HEK293T (cell line): ENCODE measurements at regions not wholly inside any gene's neighbourhood (a gene's known extent, or its start where the extent isn't known, plus 50 kb on each side); places are given as distances from the start of the nearest gene placed in this dataset.

ENCODE experiments used
- CTCF ChIA-PET: fragments of 350-600 bp; formaldehyde crosslinking; extraction: SDS; loops from one replicate; lab custom pipeline; 2021; ENCODE audit warnings: antibody characterized with exemption, inconsistent platforms; lab: Yijun Ruan, JAX
- POLR2A ChIA-PET: fragments of 350-600 bp; formaldehyde crosslinking; extraction: SDS; loops from one replicate; lab custom pipeline; 2020; ENCODE audit warnings: antibody characterized with exemption, inconsistent platforms; lab: Yijun Ruan, JAX
- DNase-seq: peaks from one replicate; pipeline ENCODE4 v3.0.0; 2012; ENCODE audit warnings: mixed read lengths; ENCODE audit errors: extremely low spot score
- ARNT ChIP-seq: fragments of 450-650 bp; IDR thresholded peaks from 2 replicates; pipeline ENCODE4 v1.6.1; 2017; ENCODE audit warnings: mild to moderate bottlenecking
- BHLHE40 ChIP-seq: fragments of 450-650 bp; IDR thresholded peaks from 2 replicates; pipeline ENCODE4 v1.6.1; 2016; ENCODE audit warnings: mild to moderate bottlenecking, moderate library complexity, borderline replicate concordance
- CTBP1 ChIP-seq: fragments of 450-650 bp; IDR thresholded peaks from 2 replicates; pipeline ENCODE4 v1.6.1; 2016; ENCODE audit warnings: borderline replicate concordance
- ELF4 ChIP-seq: fragments of 450-650 bp; IDR thresholded peaks from 2 replicates; pipeline ENCODE4 v1.6.1; 2017; ENCODE audit warnings: antibody characterized with exemption
- FOXA1 ChIP-seq: fragments of 450-650 bp; IDR thresholded peaks from 2 replicates; pipeline ENCODE4 v1.6.1; 2016; ENCODE audit warnings: mild to moderate bottlenecking
- FOXK2 ChIP-seq: fragments of 450-650 bp; IDR thresholded peaks from 2 replicates; pipeline ENCODE4 v1.6.1; 2016; ENCODE audit warnings: mild to moderate bottlenecking
- FOXM1 ChIP-seq: fragments of 450-650 bp; IDR thresholded peaks from 2 replicates; pipeline ENCODE4 v1.6.1; 2017; ENCODE audit warnings: mild to moderate bottlenecking, borderline replicate concordance
- HDGF ChIP-seq: fragments of 450-650 bp; IDR thresholded peaks from 2 replicates; pipeline ENCODE4 v1.6.1; 2017; ENCODE audit warnings: antibody characterized with exemption, borderline replicate concordance
- L3MBTL2 ChIP-seq: fragments of 450-650 bp; conservative IDR thresholded peaks from 2 replicates; pipeline ENCODE4 v1.6.1; 2016; ENCODE audit warnings: mild to moderate bottlenecking
- LEF1 ChIP-seq: fragments of 450-650 bp; IDR thresholded peaks from 2 replicates; pipeline ENCODE4 v1.6.1; 2017; ENCODE audit warnings: mild to moderate bottlenecking, borderline replicate concordance
- NFRKB ChIP-seq: fragments of 450-650 bp; IDR thresholded peaks from 2 replicates; pipeline ENCODE4 v1.6.1; 2016; ENCODE audit warnings: mild to moderate bottlenecking, moderate library complexity
- SP1 ChIP-seq: fragments of 450-650 bp; IDR thresholded peaks from 2 replicates; pipeline ENCODE4 v1.6.1; 2017
- SUZ12 ChIP-seq: fragments of 450-650 bp; IDR thresholded peaks from 2 replicates; pipeline ENCODE4 v1.6.1; 2016; ENCODE audit warnings: mild to moderate bottlenecking
- TARDBP ChIP-seq: fragments of 450-650 bp; IDR thresholded peaks from 2 replicates; pipeline ENCODE4 v1.6.1; 2016
- ZNF384 ChIP-seq: fragments of 450-650 bp; IDR thresholded peaks from 2 replicates; pipeline ENCODE4 v1.6.1; 2016
- TF ChIP-seq, protein P1 (sequence below): fragments of 450-650 bp; IDR thresholded peaks from 2 replicates; pipeline ENCODE4 v1.6.1; 2016

DNA sequence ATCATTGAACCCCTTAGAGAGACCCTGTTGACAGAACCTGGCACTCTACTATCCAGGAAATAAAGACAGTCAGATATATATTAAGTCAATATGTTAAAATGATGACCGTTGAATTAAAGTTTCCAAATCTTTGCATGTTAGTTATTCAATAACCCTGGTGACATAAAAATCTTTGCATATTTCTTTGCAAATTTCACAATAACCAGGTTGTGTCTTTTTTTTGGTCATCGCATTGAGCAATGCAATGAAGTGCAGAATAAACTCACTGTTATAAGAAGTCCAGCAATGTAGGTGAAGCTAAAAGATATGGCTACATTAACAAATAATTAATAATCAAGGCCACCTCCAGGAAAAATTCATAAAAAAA lies 596.9 kb downstream of the NYAP2 start:
- ChIA-PET CTCF (no interaction called here), POLR2A (no interaction called here)
- no peak for DNase-seq
- TF ChIP-seq ZNF384, result no peak
- TF ChIP-seq BHLHE40, result no peak

DNA sequence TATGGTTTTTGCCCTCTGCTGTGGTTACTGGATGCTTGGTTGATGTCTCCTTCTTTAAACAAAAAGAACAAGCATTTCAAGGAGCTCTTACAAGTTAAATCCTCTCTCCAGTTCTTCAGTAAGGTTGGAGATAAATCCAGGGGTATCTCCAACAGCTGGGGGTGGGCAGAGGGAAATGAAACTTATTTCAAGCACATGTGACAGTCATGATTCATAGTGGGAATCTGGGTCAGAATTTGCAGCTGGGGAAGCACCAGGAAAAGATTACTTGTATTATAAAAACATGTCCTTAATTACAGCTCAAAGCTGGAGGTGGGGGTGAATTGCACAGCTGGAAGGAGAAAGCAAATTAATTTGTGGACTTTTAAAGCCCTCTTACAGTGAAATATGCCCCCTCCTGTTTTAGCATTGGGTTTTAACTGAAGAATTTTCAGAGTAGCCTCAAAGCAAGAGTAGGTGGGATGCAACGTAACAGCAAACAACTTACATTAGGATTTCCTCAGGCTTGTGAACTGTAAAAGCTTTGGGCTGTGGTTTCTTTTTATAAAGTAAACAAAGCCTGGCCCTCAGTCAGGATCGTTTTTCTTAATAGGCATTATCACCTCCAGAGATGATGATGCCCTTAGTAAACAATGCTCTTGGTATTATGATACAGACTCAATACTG lies 596.4 kb downstream of the NYAP2 start:
- no peak for TF ChIP-seq TARDBP
- no peak for DNase-seq
- POLR2A ChIA-PET, result no interaction called here
- CTCF ChIA-PET, result no interaction called here

DNA sequence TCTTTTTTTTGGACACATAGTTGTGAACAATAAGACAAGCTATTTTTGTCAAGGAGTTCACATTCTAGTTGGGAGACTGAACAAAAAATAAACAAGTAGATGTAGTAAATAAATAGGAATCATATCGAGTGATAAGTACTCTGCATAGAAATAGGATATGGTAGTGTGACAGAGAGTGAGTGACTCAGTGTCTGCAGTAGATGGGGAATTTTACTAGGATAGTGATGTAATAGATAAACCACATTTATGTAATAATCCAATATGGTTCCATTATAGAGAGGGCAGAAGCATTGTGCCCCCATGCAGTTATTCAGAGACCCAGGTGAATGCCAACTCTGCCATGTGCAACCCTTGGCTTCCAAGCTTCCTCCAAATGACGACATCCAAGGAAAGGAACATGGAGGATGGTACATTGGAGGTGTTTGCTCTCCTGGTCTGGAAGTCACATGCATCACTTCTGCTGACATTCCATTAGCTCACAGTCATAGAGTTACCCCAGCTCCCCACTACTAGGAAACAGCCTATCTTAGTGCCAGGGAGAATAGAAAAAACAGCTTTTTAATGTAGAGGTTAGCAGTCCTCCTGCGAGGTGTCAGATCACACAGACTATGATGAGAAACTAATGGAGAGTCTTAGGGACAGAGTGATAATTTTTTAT lies 595.4 kb downstream of the NYAP2 start:
- ChIA-PET POLR2A (no interaction called here), CTCF (no interaction called here)
- no peak for DNase-seq
- no peak for TF ChIP-seq CTBP1
- no peak for TF ChIP-seq ZNF384
- TF ChIP-seq NFRKB, result no peak
- TF ChIP-seq L3MBTL2, result no peak
- TF ChIP-seq FOXA1, result no peak
- no peak for TF ChIP-seq FOXM1
- TF ChIP-seq HDGF, result no peak
- no peak for TF ChIP-seq SP1
- TF ChIP-seq ELF4, result no peak
- no peak for TF ChIP-seq LEF1
- no peak for TF ChIP-seq BHLHE40
- TF ChIP-seq FOXK2, result no peak

DNA sequence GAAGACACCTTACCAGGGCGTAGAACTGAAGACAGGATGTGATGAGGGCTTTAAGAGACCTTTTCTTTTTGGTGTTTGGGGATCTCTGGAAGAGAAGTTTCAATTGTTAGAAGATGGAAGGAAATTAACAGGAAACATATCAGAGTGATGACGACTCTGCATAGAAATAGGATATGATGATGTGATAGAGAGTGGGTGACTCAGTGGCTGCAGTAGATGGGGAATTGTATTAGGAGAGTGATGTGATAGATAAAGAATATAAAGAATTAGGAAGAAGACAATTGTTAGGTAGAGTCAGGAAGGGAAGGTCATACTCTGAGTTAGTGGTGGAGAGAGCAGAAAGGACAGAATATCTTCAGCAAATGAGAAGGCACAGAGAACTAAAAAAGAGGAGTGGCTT lies 593.9 kb downstream of the NYAP2 start:
- no peak for DNase-seq
- CTCF ChIA-PET, result no interaction called here
- POLR2A ChIA-PET, result no interaction called here
- TF ChIP-seq FOXK2 (no peak), L3MBTL2 (no peak), TARDBP (no peak), SP1 (no peak), LEF1 (no peak), ARNT (no peak), FOXA1 (no peak), FOXM1 (no peak), CTBP1 (no peak), SUZ12 (no peak), BHLHE40 (no peak)

DNA sequence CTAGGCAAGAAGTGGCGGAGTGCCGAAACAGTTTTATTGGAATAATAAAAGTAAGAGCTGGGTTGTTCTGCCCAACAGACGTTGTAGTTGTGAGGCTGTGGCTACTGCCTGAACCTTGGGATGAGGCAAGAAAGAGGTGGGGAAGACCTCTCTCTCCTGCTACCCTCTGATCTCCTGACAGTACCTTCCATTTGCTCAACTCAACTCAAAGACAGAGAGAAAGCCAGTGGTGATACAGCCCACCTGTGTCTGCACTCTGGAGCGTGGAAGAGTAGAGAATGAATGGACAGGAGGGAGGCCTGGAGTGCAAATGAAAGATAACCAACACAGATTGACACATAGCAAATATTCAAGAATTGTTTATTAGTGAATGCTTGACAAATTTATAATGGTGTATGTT lies 590.3 kb downstream of the NYAP2 start:
- TF ChIP-seq TARDBP (no peak), SUZ12 (no peak), ZNF384 (no peak), HDGF (no peak), BHLHE40 (no peak), NFRKB (no peak), L3MBTL2 (no peak), CTBP1 (no peak), LEF1 (no peak), FOXK2 (no peak), ARNT (no peak), FOXM1 (no peak), FOXA1 (no peak), ELF4 (no peak), SP1 (no peak)
- TF ChIP-seq, protein P1, sequence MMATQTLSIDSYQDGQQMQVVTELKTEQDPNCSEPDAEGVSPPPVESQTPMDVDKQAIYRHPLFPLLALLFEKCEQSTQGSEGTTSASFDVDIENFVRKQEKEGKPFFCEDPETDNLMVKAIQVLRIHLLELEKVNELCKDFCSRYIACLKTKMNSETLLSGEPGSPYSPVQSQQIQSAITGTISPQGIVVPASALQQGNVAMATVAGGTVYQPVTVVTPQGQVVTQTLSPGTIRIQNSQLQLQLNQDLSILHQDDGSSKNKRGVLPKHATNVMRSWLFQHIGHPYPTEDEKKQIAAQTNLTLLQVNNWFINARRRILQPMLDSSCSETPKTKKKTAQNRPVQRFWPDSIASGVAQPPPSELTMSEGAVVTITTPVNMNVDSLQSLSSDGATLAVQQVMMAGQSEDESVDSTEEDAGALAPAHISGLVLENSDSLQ, result no peak
- POLR2A ChIA-PET, result no interaction called here
- no peak for DNase-seq
- CTCF ChIA-PET, result interaction anchor here (0.6 kb wide), 1 partner anchor 10 kb away, joined by 4 read pairs; no protein-coding TSS in a partner anchor

DNA sequence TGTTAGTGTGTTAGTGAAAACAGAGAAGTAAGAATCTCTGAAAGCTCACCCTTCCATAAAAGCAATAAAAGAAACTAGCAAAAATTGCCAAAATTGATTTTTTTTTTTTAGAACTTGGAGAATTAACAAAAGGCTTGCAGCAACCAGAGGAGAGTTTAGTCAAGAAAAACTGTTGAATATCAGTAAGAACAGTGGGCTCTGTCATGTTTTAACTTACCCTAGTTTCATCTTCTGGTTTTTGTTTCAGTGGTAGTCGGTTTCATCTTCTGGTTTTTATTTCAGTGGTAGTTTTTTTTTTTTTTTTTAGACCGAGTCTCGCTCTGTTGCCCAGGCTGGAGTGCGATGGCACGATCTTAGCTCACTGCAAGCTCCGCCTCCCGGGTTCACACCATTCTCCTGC lies 580.9 kb downstream of the NYAP2 start:
- DNase-seq, result no peak
- CTCF ChIA-PET, result no interaction called here
- no peak for TF ChIP-seq ARNT
- no peak for TF ChIP-seq ELF4
- TF ChIP-seq LEF1, result no peak
- TF ChIP-seq FOXM1, result no peak
- no peak for TF ChIP-seq SUZ12
- TF ChIP-seq SP1, result no peak
- TF ChIP-seq BHLHE40, result no peak
- TF ChIP-seq ZNF384, result no peak
- TF ChIP-seq CTBP1, result no peak
- TF ChIP-seq FOXA1, result no peak
- no peak for TF ChIP-seq L3MBTL2
- no peak for TF ChIP-seq TARDBP
- TF ChIP-seq, protein P1, result no peak
- TF ChIP-seq NFRKB, result no peak
- TF ChIP-seq FOXK2, result no peak
- TF ChIP-seq HDGF, result no peak
- POLR2A ChIA-PET, result no interaction called here

DNA sequence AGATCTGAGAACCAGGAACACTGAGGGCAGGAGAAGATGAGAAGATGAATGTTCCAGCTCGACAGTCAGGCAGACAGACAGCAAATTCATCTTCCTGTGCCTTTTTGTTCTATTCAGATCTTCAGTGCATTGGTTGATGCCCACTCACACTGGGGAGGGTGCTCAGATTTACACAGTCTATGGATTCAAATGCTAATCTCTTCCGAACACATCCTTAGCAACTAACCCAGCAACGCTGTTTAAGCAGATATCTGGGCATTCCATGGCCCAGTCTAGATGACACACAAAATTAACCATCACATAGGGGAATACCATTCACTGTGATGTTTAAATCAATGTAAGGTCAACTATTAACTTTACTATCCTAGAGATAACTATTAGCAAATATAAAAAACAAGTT lies 571.9 kb downstream of the NYAP2 start:
- CTCF ChIA-PET, result no interaction called here
- POLR2A ChIA-PET, result no interaction called here

More for the DNA sequence above, 571.9 kb downstream of the NYAP2 start:
- TF ChIP-seq LEF1 (no peak), FOXA1 (no peak), SUZ12 (no peak), ELF4 (no peak), HDGF (no peak), FOXM1 (no peak), NFRKB (no peak)
- DNase-seq, result no peak
